CD14-positive monocyte (primary cell): ENCODE measurements at regions not wholly inside any gene's neighbourhood (a gene's known extent, or its start where the extent isn't known, plus 50 kb on each side); places are given as distances from the start of the nearest gene placed in this dataset.

Experiments used
- DNase-seq, 3 donors: peaks; one replicate each; pipeline ENCODE4 v3.0.0-alpha.2; 2011 to 2022
- H2AFZ ChIP-seq: 2 replicates; pipeline ENCODE4 v1.6.0; 2012; ENCODE audit warnings: mild to moderate bottlenecking, low read depth, low read length, inconsistent platforms; ENCODE audit not compliant: insufficient read depth, poor library complexity, severe bottlenecking
- H3K27ac ChIP-seq, 2 donors: 1 replicate in 1 of 2; 2 replicates in 1 of 2; pipeline ENCODE4 v1.5.1; 2012 to 2013; ENCODE audit warnings: low read length in 2 of 2, control low read depth in 1 of 2, inconsistent platforms in 1 of 2, low read depth in 1 of 2, mild to moderate bottlenecking in 1 of 2
- H3K27me3 ChIP-seq, 2 donors: one replicate each; pipeline versions ENCODE4 v1.6.0 to v1.6.1; 2011 to 2013; ENCODE audit warnings: low read length in 2 of 2; ENCODE audit not compliant: control insufficient read depth in 2 of 2, insufficient read depth in 2 of 2
- H3K36me3 ChIP-seq, 2 donors: replicated peaks in 1 of 2; 1 replicate in 1 of 2; 2 replicates in 1 of 2; pipeline versions ENCODE4 v1.5.1 to v1.6.1; 2012 to 2013; ENCODE audit warnings: low read length in 2 of 2, control low read depth in 1 of 2, inconsistent platforms in 1 of 2, mild to moderate bottlenecking in 1 of 2; ENCODE audit not compliant: insufficient read depth in 2 of 2, control insufficient read depth in 1 of 2
- H3K4me1 ChIP-seq, 2 donors: 1 replicate in 1 of 2; 2 replicates in 1 of 2; pipeline versions ENCODE4 v1.5.1 to v1.6.1; 2012 to 2013; ENCODE audit warnings: low read length in 2 of 2, control low read depth in 1 of 2, inconsistent platforms in 1 of 2, mild to moderate bottlenecking in 1 of 2, moderate library complexity in 1 of 2; ENCODE audit not compliant: insufficient read depth in 2 of 2, control insufficient read depth in 1 of 2
- H3K4me2 ChIP-seq: replicated peaks from 2 replicates; pipeline ENCODE3; 2012; ENCODE audit warnings: low read length, moderate library complexity, mild to moderate bottlenecking; ENCODE audit not compliant: poor library complexity, severe bottlenecking; ENCODE audit errors: extremely low read depth
- H3K4me3 ChIP-seq, 3 experiments: fragments of 200-600 bp in 1 of 3; sonication (generic) in 1 of 3; replicated peaks in 1 of 3; 1 replicate in 2 of 3; 2 replicates in 1 of 3; pipeline ENCODE4 v1.5.1; 2011 to 2013; ENCODE audit warnings: low read length in 3 of 3, mild to moderate bottlenecking in 3 of 3, control low read depth in 2 of 3, low read depth in 2 of 3, inconsistent platforms in 1 of 3, moderate library complexity in 1 of 3
- H3K79me2 ChIP-seq: 2 replicates; pipeline ENCODE4 v1.6.0; 2012; ENCODE audit warnings: mild to moderate bottlenecking, control low read depth, inconsistent platforms, low read length, moderate library complexity; ENCODE audit not compliant: insufficient read depth
- H3K9ac ChIP-seq: 2 replicates; pipeline ENCODE4 v1.6.0; 2017; ENCODE audit warnings: low read length, mild to moderate bottlenecking; ENCODE audit not compliant: insufficient read depth, poor library complexity, severe bottlenecking
- H3K9me3 ChIP-seq, 2 donors: replicated peaks in 1 of 2; 1 replicate in 1 of 2; 2 replicates in 1 of 2; pipeline versions ENCODE4 v1.5.1 to v1.6.1; 2012 to 2013; ENCODE audit warnings: low read length in 2 of 2, control low read depth in 1 of 2; ENCODE audit not compliant: control insufficient read depth in 1 of 2, insufficient read depth in 1 of 2
- H4K20me1 ChIP-seq: 2 replicates; pipeline ENCODE4 v1.6.0; 2012; ENCODE audit warnings: mild to moderate bottlenecking, low read length, control low read depth, moderate library complexity; ENCODE audit not compliant: insufficient read depth
- H3K27ac Mint-ChIP-seq, 7 donors: one replicate each; pipeline ENCODE4 v1.8.0; 2020; ENCODE audit warnings: mild to moderate bottlenecking in 7 of 7, mixed read lengths in 7 of 7, moderate library complexity in 6 of 7, inconsistent platforms in 2 of 7
- H3K27me3 Mint-ChIP-seq, 3 donors: one replicate each; pipeline ENCODE4 v1.8.0; 2021 to 2022; ENCODE audit warnings: low read depth in 3 of 3, mild to moderate bottlenecking in 3 of 3, mixed read lengths in 3 of 3, moderate library complexity in 3 of 3, inconsistent platforms in 1 of 3
- H3K36me3 Mint-ChIP-seq, 2 donors: one replicate each; pipeline ENCODE4 v1.8.0; 2020; ENCODE audit warnings: mixed read lengths in 2 of 2, inconsistent platforms in 1 of 2, mild to moderate bottlenecking in 1 of 2
- H3K4me1 Mint-ChIP-seq: one replicate; pipeline ENCODE4 v1.8.0; 2020; ENCODE audit warnings: mild to moderate bottlenecking, mixed read lengths
- H3K4me3 Mint-ChIP-seq, 2 donors: one replicate each; pipeline ENCODE4 v1.8.0; 2020; ENCODE audit warnings: mild to moderate bottlenecking in 2 of 2, mixed read lengths in 2 of 2, moderate library complexity in 1 of 2
- H3K9me3 Mint-ChIP-seq, 7 donors: one replicate each; pipeline ENCODE4 v1.8.0; 2020 to 2022; ENCODE audit warnings: mixed read lengths in 7 of 7, mild to moderate bottlenecking in 6 of 7, moderate library complexity in 6 of 7, inconsistent platforms in 2 of 7
- CTCF ChIP-seq: fragments of 200-600 bp; IDR thresholded peaks from one replicate; pipeline ENCODE4 v1.8.0; 2022; ENCODE audit warnings: antibody characterized with exemption, mild to moderate bottlenecking
- WGBS: methylation state at CpG from one replicate; pipeline ENCODE4 v1.1.5; 2013; ENCODE audit warnings: missing lambda C conversion rate; ENCODE audit not compliant: insufficient coverage; 5-methylcytosine and 5-hydroxymethylcytosine counted together
- intact Hi-C, 2 donors: fragments of 100-400 bp; cut with micrococcal nuclease; formaldehyde crosslinking; loops; one replicate each; pipeline versions ENCODE4 v1.15.0 to v1.15.1; 2023

GRCh38 chr9:135209136-135209535 lies 121.7 kb downstream of the OLFM1 start:
- H3K27ac ChIP-seq, result no peak overlapping the region
- no peak overlapping the region for H3K4me3 Mint-ChIP-seq
- H3K9me3 ChIP-seq, result peaks cover 17 to 26% of the 10 kb centered on the region in 2 donors
- H3K9ac ChIP-seq, result no peak overlapping the region
- no peaks in the 10 kb centered on the region for H3K79me2 ChIP-seq
- no peak overlapping the region for H3K4me3 ChIP-seq
- no peak overlapping the region for H3K4me2 ChIP-seq
- no peaks in the 10 kb centered on the region for H4K20me1 ChIP-seq
- WGBS, result 80% methylated on average over 6 of the region's 7 CpGs
- intact Hi-C loops, result no loop called here
- TF ChIP-seq CTCF, result no peak
- H3K27ac Mint-ChIP-seq, result no peak overlapping the region
- H3K27me3 Mint-ChIP-seq, result peaks cover 3 to 5% (median 4%) of the 10 kb centered on the region in 3 donors
- H3K4me1 ChIP-seq, result no peaks in the 10 kb centered on the region
- H2AFZ ChIP-seq, result no peak overlapping the region
- H3K27me3 ChIP-seq, result no peaks in the 10 kb centered on the region
- no peaks in the 10 kb centered on the region for H3K36me3 Mint-ChIP-seq
- no peaks in the 10 kb centered on the region for H3K4me1 Mint-ChIP-seq
- peaks cover 13 to 31% (median 22%) of the 10 kb centered on the region in 7 donors for H3K9me3 Mint-ChIP-seq
- DNase-seq, result no peak
- H3K36me3 ChIP-seq, result no peaks in the 10 kb centered on the region

- Mint-ChIP-seq H3K9me3 (peaks cover 13 to 31% (median 22%) of the 10 kb centered on the region in 7 donors), H3K4me3 (no peak overlapping the region), H3K27ac (no peak overlapping the region), H3K27me3 (peaks cover 3 to 8% (median 4%) of the 10 kb centered on the region in 3 donors), H3K4me1 (no peaks in the 10 kb centered on the region), H3K36me3 (no peaks in the 10 kb centered on the region)
- H3K27ac ChIP-seq, result no peak overlapping the region
- no peak overlapping the region for H3K9ac ChIP-seq
- no peaks in the 10 kb centered on the region for H3K79me2 ChIP-seq
- no peak overlapping the region for H3K4me2 ChIP-seq
- H3K36me3 ChIP-seq, result no peaks in the 10 kb centered on the region
- H4K20me1 ChIP-seq, result no peaks in the 10 kb centered on the region
- no peak overlapping the region for H3K4me3 ChIP-seq
- no peaks in the 10 kb centered on the region for H3K4me1 ChIP-seq
- DNase-seq, result no peak
- no peak overlapping the region for H2AFZ ChIP-seq
- intact Hi-C loops, result no loop called here
- no peaks in the 10 kb centered on the region for H3K27me3 ChIP-seq
- WGBS, result 79% methylated on average over 2 of the region's 2 CpGs
- TF ChIP-seq CTCF, result no peak
- H3K9me3 ChIP-seq, result peaks cover 17 to 26% of the 10 kb centered on the region in 2 donors
These were observed 122.4 kb downstream of the OLFM1 start for GRCh38 chr9:135209852-135210251.
